ENCODE measurements at regions not wholly inside any gene's neighbourhood (a gene's known extent, or its start where the extent isn't known, plus 50 kb on each side); places are given as distances from the start of the nearest gene placed in this dataset.

DNA sequence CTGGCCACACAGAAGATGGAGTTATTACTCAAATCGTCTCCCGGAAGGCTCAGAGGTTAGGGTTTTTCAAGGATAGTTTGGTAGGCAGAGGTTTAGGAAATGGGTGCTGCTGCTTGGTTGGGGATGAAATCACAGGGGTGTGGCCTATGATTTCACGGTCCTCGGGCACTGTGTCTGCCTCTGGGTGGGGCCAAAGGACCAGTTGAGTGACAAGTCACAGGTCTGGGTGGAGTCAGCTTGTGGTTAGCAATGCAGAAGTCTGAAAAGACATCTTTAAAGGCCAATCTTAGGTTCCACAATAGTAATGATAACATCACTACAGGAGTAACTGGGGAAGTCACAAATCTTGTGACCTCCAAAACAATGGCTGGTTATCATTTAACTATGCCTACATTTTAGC, 387.8 kb downstream of the ZNF521 start:
- TF ChIP-seq CTCF (IDR thresholded peaks at IDR 0.05): no peak
- TF ChIP-seq POLR2A (IDR thresholded peaks at IDR 0.05): no peak

Data from testis (tissue), 2 donors.